ENCODE measurements at regions not wholly inside any gene's neighbourhood (a gene's known extent, or its start where the extent isn't known, plus 50 kb on each side); places are given as distances from the start of the nearest gene placed in this dataset.

GRCh38 chr9:108347463-108348188, 508.2 kb downstream of the ACTL7B start:
- Mint-ChIP-seq H3K36me3 (ENCODE audit: low read depth) (no peaks in the 10 kb centered on the region), H3K27ac (no peak overlapping the region), H3K9me3 (peaks cover 6% of the 10 kb centered on the region), H3K4me1 (ENCODE audit: low read depth) (no peaks in the 10 kb centered on the region), H3K27me3 (ENCODE audit: low read depth) (no peaks in the 10 kb centered on the region), H3K4me3 (ENCODE audit: low read depth) (no peak overlapping the region)
- intact Hi-C loops (cut with micrococcal nuclease) = no loop called here
- no peak for DNase-seq (ENCODE audit: low spot score)

- no peaks in the 10 kb centered on the region for H3K27me3 Mint-ChIP-seq (ENCODE audit: low read depth)
- no peak overlapping the region for H3K4me3 Mint-ChIP-seq (ENCODE audit: low read depth)
- no peaks in the 10 kb centered on the region for H3K9me3 Mint-ChIP-seq
- H3K4me1 Mint-ChIP-seq (ENCODE audit: low read depth) = no peaks in the 10 kb centered on the region
- intact Hi-C loops (cut with micrococcal nuclease) = no loop called here
- no peak for DNase-seq (ENCODE audit: low spot score)
- H3K27ac Mint-ChIP-seq = no peak overlapping the region
- no peaks in the 10 kb centered on the region for H3K36me3 Mint-ChIP-seq (ENCODE audit: low read depth)
These were observed 510.0 kb downstream of the ACTL7B start for GRCh38 chr9:108345826-108346225.

- no peaks in the 10 kb centered on the region for H3K4me1 Mint-ChIP-seq (ENCODE audit: low read depth)
- H3K4me3 Mint-ChIP-seq (ENCODE audit: low read depth) = no peak overlapping the region
- H3K27me3 Mint-ChIP-seq (ENCODE audit: low read depth) = no peaks in the 10 kb centered on the region
- H3K27ac Mint-ChIP-seq = no peak overlapping the region
- no peaks in the 10 kb centered on the region for H3K9me3 Mint-ChIP-seq
- DNase-seq (ENCODE audit: low spot score) = no peak
- H3K36me3 Mint-ChIP-seq (ENCODE audit: low read depth) = no peaks in the 10 kb centered on the region
- intact Hi-C loops (cut with micrococcal nuclease) = no loop called here
These were observed 516.5 kb downstream of the ACTL7B start for GRCh38 chr9:108339251-108339650.

- Mint-ChIP-seq H3K4me3 (ENCODE audit: low read depth) (no peak overlapping the region), H3K27ac (no peak overlapping the region), H3K36me3 (ENCODE audit: low read depth) (no peaks in the 10 kb centered on the region), H3K27me3 (ENCODE audit: low read depth) (no peaks in the 10 kb centered on the region), H3K4me1 (ENCODE audit: low read depth) (no peaks in the 10 kb centered on the region), H3K9me3 (no peaks in the 10 kb centered on the region)
- DNase-seq (ENCODE audit: low spot score) = no peak
- intact Hi-C loops (cut with micrococcal nuclease) = no loop called here
These were observed 519.2 kb downstream of the ACTL7B start for GRCh38 chr9:108336575-108336974.

- no peaks in the 10 kb centered on the region for H3K4me1 Mint-ChIP-seq (ENCODE audit: low read depth)
- no peak overlapping the region for H3K27ac Mint-ChIP-seq
- DNase-seq (ENCODE audit: low spot score) = no peak
- H3K9me3 Mint-ChIP-seq = peaks cover 4% of the 10 kb centered on the region
- H3K27me3 Mint-ChIP-seq (ENCODE audit: low read depth) = no peaks in the 10 kb centered on the region
- no peak overlapping the region for H3K4me3 Mint-ChIP-seq (ENCODE audit: low read depth)
- H3K36me3 Mint-ChIP-seq (ENCODE audit: low read depth) = no peaks in the 10 kb centered on the region
- intact Hi-C loops (cut with micrococcal nuclease) = no loop called here
These were observed 522.2 kb downstream of the ACTL7B start for GRCh38 chr9:108333530-108333983.

GRCh38 chr9:108331596-108331995, 524.2 kb downstream of the ACTL7B start:
- Mint-ChIP-seq H3K4me1 (ENCODE audit: low read depth) (no peaks in the 10 kb centered on the region), H3K27me3 (ENCODE audit: low read depth) (no peaks in the 10 kb centered on the region), H3K36me3 (ENCODE audit: low read depth) (no peaks in the 10 kb centered on the region), H3K9me3 (peaks cover 21% of the 10 kb centered on the region), H3K27ac (no peak overlapping the region), H3K4me3 (ENCODE audit: low read depth) (no peak overlapping the region)
- DNase-seq (ENCODE audit: low spot score) = no peak
- intact Hi-C loops (cut with micrococcal nuclease) = no loop called here

- Mint-ChIP-seq H3K27ac (no peak overlapping the region), H3K27me3 (ENCODE audit: low read depth) (no peaks in the 10 kb centered on the region), H3K4me3 (ENCODE audit: low read depth) (no peak overlapping the region), H3K9me3 (peaks cover 29% of the 10 kb centered on the region), H3K4me1 (ENCODE audit: low read depth) (no peaks in the 10 kb centered on the region), H3K36me3 (ENCODE audit: low read depth) (no peaks in the 10 kb centered on the region)
- intact Hi-C loops (cut with micrococcal nuclease) = no loop called here
- DNase-seq (ENCODE audit: low spot score) = no peak
These were observed 530.4 kb downstream of the ACTL7B start for GRCh38 chr9:108325406-108325805.

- H3K36me3 Mint-ChIP-seq (ENCODE audit: low read depth) = no peaks in the 10 kb centered on the region
- intact Hi-C loops (cut with micrococcal nuclease) = no loop called here
- no peaks in the 10 kb centered on the region for H3K4me1 Mint-ChIP-seq (ENCODE audit: low read depth)
- no peak overlapping the region for H3K4me3 Mint-ChIP-seq (ENCODE audit: low read depth)
- no peak overlapping the region for H3K27ac Mint-ChIP-seq
- DNase-seq (ENCODE audit: low spot score) = no peak
- H3K27me3 Mint-ChIP-seq (ENCODE audit: low read depth) = no peaks in the 10 kb centered on the region
- H3K9me3 Mint-ChIP-seq = peaks cover 26% of the 10 kb centered on the region
These were observed 532.2 kb downstream of the ACTL7B start for GRCh38 chr9:108323615-108324014.

GRCh38 chr9:108322326-108323098, 533.3 kb downstream of the ACTL7B start:
- Mint-ChIP-seq H3K4me1 (ENCODE audit: low read depth) (no peaks in the 10 kb centered on the region), H3K4me3 (ENCODE audit: low read depth) (no peak overlapping the region), H3K36me3 (ENCODE audit: low read depth) (no peaks in the 10 kb centered on the region), H3K27me3 (ENCODE audit: low read depth) (no peaks in the 10 kb centered on the region), H3K9me3 (peaks cover 15% of the 10 kb centered on the region), H3K27ac (no peak overlapping the region)
- intact Hi-C loops (cut with micrococcal nuclease) = no loop called here
- no peak for DNase-seq (ENCODE audit: low spot score)

- Mint-ChIP-seq H3K27ac (no peak overlapping the region), H3K36me3 (ENCODE audit: low read depth) (no peaks in the 10 kb centered on the region), H3K27me3 (ENCODE audit: low read depth) (no peaks in the 10 kb centered on the region), H3K4me3 (ENCODE audit: low read depth) (no peak overlapping the region), H3K9me3 (no peaks in the 10 kb centered on the region), H3K4me1 (ENCODE audit: low read depth) (no peaks in the 10 kb centered on the region)
- no peak for DNase-seq (ENCODE audit: low spot score)
- intact Hi-C loops (cut with micrococcal nuclease) = no loop called here
These were observed 539.2 kb downstream of the ACTL7B start for GRCh38 chr9:108316630-108317029.

GRCh38 chr9:108316066-108316465, 539.7 kb downstream of the ACTL7B start:
- H3K27ac Mint-ChIP-seq = no peak overlapping the region
- no peak for DNase-seq (ENCODE audit: low spot score)
- H3K36me3 Mint-ChIP-seq (ENCODE audit: low read depth) = no peaks in the 10 kb centered on the region
- no peaks in the 10 kb centered on the region for H3K4me1 Mint-ChIP-seq (ENCODE audit: low read depth)
- no peak overlapping the region for H3K4me3 Mint-ChIP-seq (ENCODE audit: low read depth)
- H3K9me3 Mint-ChIP-seq = no peaks in the 10 kb centered on the region
- H3K27me3 Mint-ChIP-seq (ENCODE audit: low read depth) = no peaks in the 10 kb centered on the region
- intact Hi-C loops (cut with micrococcal nuclease) = no loop called here

GRCh38 chr9:108311745-108312144, 544.0 kb downstream of the ACTL7B start:
- H3K9me3 Mint-ChIP-seq = peaks cover 3% of the 10 kb centered on the region
- H3K27me3 Mint-ChIP-seq (ENCODE audit: low read depth) = no peaks in the 10 kb centered on the region
- H3K4me1 Mint-ChIP-seq (ENCODE audit: low read depth) = no peaks in the 10 kb centered on the region
- intact Hi-C loops (cut with micrococcal nuclease) = no loop called here
- DNase-seq (ENCODE audit: low spot score) = no peak
- H3K27ac Mint-ChIP-seq = no peak overlapping the region
- H3K4me3 Mint-ChIP-seq (ENCODE audit: low read depth) = no peak overlapping the region
- no peaks in the 10 kb centered on the region for H3K36me3 Mint-ChIP-seq (ENCODE audit: low read depth)

GRCh38 chr9:108310202-108310601, 545.6 kb downstream of the ACTL7B start:
- no peaks in the 10 kb centered on the region for H3K4me1 Mint-ChIP-seq (ENCODE audit: low read depth)
- H3K27me3 Mint-ChIP-seq (ENCODE audit: low read depth) = no peaks in the 10 kb centered on the region
- H3K27ac Mint-ChIP-seq = no peak overlapping the region
- no peak overlapping the region for H3K4me3 Mint-ChIP-seq (ENCODE audit: low read depth)
- intact Hi-C loops (cut with micrococcal nuclease) = no loop called here
- H3K36me3 Mint-ChIP-seq (ENCODE audit: low read depth) = no peaks in the 10 kb centered on the region
- peaks cover 5% of the 10 kb centered on the region for H3K9me3 Mint-ChIP-seq
- no peak for DNase-seq (ENCODE audit: low spot score)
